PC-9 (cell line): ENCODE measurements at regions not wholly inside any gene's neighbourhood (a gene's known extent, or its start where the extent isn't known, plus 50 kb on each side); places are given as distances from the start of the nearest gene placed in this dataset.

Source experiments
- CTCF ChIP-seq: fragments of 200-600 bp; sonication (generic); conservative IDR thresholded peaks from 2 replicates; pipeline ENCODE4 v1.6.1; 2017; ENCODE audit warnings: mixed run types, antibody characterized with exemption, mild to moderate bottlenecking, moderate library complexity
- EZH2 ChIP-seq: fragments of 200-600 bp; sonication (generic); IDR thresholded peaks from 2 replicates; pipeline ENCODE4 v1.8.0; 2017; ENCODE audit warnings: antibody characterized with exemption, low read depth

- TF ChIP-seq CTCF (no peak), EZH2 (no peak)
Measured at GRCh38 chr7:108789451-108789850, 219.8 kb downstream of the DNAJB9 start.
